ENCODE measurements at regions not wholly inside any gene's neighbourhood (a gene's known extent, or its start where the extent isn't known, plus 50 kb on each side); places are given as distances from the start of the nearest gene placed in this dataset.

GRCh38 chr1:194293851-194294405 lies 1107.5 kb upstream of the B3GALT2 start:
- Histone ChIP-seq H2AFZ (ENCODE audit: control insufficient read depth, low read depth, low read length) (no peak overlapping the region), H3K9ac (ENCODE audit: control insufficient read depth, insufficient read depth, low read length) (no peak overlapping the region), H3K9me3 (replicated peaks; ENCODE audit: control insufficient read depth, insufficient read depth, low read length) (no peaks in the 10 kb centered on the region), H4K20me1 (ENCODE audit: control insufficient read depth, insufficient read depth) (no peaks in the 10 kb centered on the region), H3K4me2 (ENCODE audit: control insufficient read depth, insufficient read depth) (no peak overlapping the region), H3K4me1 (ENCODE audit: control insufficient read depth, insufficient read depth, low read length) (no peaks in the 10 kb centered on the region), H3K36me3 (ENCODE audit: control insufficient read depth in 2 of 2, insufficient read depth in 2 of 2, low read length in 1 of 2) (no peaks in the 10 kb centered on the region), H3K4me3 (no peak overlapping the region), H3K27me3 (replicated peaks in 1 of 2; ENCODE audit: control insufficient read depth in 2 of 2, insufficient read depth in 2 of 2, low read length in 1 of 2) (no peaks in the 10 kb centered on the region), H3K79me2 (ENCODE audit: control insufficient read depth, insufficient read depth, low read length) (no peaks in the 10 kb centered on the region), H3K27ac (ENCODE audit: control insufficient read depth, insufficient read depth) (no peak overlapping the region)
- no TSS peak for BruUV-seq (replicated peaks)
- 24% methylated on average over 1 of the region's 1 CpG for WGBS (ENCODE audit: insufficient coverage, insufficient replicate concordance, low lambda C conversion rate, missing lambda C conversion rate)
- in situ Hi-C loops (cut with MboI) (loop anchor here (25.0 kb wide), 1 partner anchor 1832 kb away; no protein-coding TSS in a partner anchor), intact Hi-C loops (cut with micrococcal nuclease; ENCODE audit: unreplicated experiment) (loop anchor here (2.0 kb wide), 1 partner anchor 191 kb away; no protein-coding TSS in a partner anchor)
- CTCF ChIA-PET: interaction anchor here (1.4 kb wide), 1 partner anchor 191 kb away, joined by 4 read pairs; no protein-coding TSS in a partner anchor
- no peak for DNase-seq (ENCODE audit: low read depth, low spot score)
- RAD21 ChIA-PET (ENCODE audit: unreplicated experiment): no interaction called here
- ATAC-seq: no peak
- TF ChIP-seq, protein P1, sequence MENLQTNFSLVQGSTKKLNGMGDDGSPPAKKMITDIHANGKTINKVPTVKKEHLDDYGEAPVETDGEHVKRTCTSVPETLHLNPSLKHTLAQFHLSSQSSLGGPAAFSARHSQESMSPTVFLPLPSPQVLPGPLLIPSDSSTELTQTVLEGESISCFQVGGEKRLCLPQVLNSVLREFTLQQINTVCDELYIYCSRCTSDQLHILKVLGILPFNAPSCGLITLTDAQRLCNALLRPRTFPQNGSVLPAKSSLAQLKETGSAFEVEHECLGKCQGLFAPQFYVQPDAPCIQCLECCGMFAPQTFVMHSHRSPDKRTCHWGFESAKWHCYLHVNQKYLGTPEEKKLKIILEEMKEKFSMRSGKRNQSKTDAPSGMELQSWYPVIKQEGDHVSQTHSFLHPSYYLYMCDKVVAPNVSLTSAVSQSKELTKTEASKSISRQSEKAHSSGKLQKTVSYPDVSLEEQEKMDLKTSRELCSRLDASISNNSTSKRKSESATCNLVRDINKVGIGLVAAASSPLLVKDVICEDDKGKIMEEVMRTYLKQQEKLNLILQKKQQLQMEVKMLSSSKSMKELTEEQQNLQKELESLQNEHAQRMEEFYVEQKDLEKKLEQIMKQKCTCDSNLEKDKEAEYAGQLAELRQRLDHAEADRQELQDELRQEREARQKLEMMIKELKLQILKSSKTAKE (IDR thresholded peaks at IDR 0.05; ENCODE audit: low read depth, poor library complexity, severe bottlenecking): no peak
- no peak for TF ChIP-seq IRF4 (IDR thresholded peaks at IDR 0.05; ENCODE audit: low read depth, low read length)
- TF ChIP-seq SIX5 (IDR thresholded peaks at IDR 0.05; ENCODE audit: low read depth, low read length, severe bottlenecking): no peak
- TF ChIP-seq TAF1 (IDR thresholded peaks at IDR 0.05; ENCODE audit: borderline replicate concordance, low read depth, low read length): no peak
- TF ChIP-seq ETV6 (conservative IDR thresholded peaks at IDR 0.05 in 1 of 2, IDR thresholded peaks at IDR 0.05 in 1 of 2; ENCODE audit: borderline replicate concordance in 1 of 2, low read depth in 1 of 2): no peak
- no peak for TF ChIP-seq NR2C2 (IDR thresholded peaks at IDR 0.05; ENCODE audit: borderline replicate concordance, control insufficient read depth, insufficient read length, low read depth)
- TF ChIP-seq ZNF384 (IDR thresholded peaks at IDR 0.05; ENCODE audit: borderline replicate concordance, low read depth, low read length): no peak
- no peak for TF ChIP-seq ASH2L (IDR thresholded peaks at IDR 0.05; ENCODE audit: borderline replicate concordance, low read depth)
- TF ChIP-seq NKRF (conservative IDR thresholded peaks at IDR 0.05): no peak
- TF ChIP-seq RELA (IDR thresholded peaks at IDR 0.05; ENCODE audit: borderline replicate concordance, partially characterized antibody): no peak
- no peak for TF ChIP-seq HCFC1 (IDR thresholded peaks at IDR 0.05; ENCODE audit: low read length)
- SMC1A ChIA-PET (ENCODE audit: uncharacterized antibody, unreplicated experiment): interaction anchor here (0.6 to 0.7 kb wide), 2 partner anchors 11 to 1100 kb away, joined by 3 to 7 read pairs; no protein-coding TSS in a partner anchor
- no peak for FAIRE-seq
- POLR2A ChIA-PET: no interaction called here
